Stimulated activated CD4-positive, alpha-beta T cell treated with anti-CD3 and anti-CD28 coated beads, Interleukin-2, amount 100 ng/mL, for 48 hours (primary cell): ENCODE measurements at regions not wholly inside any gene's neighbourhood (a gene's known extent, or its start where the extent isn't known, plus 50 kb on each side); places are given as distances from the start of the nearest gene placed in this dataset.
"Not testable (repeated sequence)": the region's sequence is repeated elsewhere in the genome, so short reads cannot be mapped to it uniquely, and the experiment has no call there.

ENCODE experiments used
- DNase-seq, 2 donors: peaks; one replicate each; pipeline ENCODE4 v3.0.0-alpha.2; 2020

DNA sequence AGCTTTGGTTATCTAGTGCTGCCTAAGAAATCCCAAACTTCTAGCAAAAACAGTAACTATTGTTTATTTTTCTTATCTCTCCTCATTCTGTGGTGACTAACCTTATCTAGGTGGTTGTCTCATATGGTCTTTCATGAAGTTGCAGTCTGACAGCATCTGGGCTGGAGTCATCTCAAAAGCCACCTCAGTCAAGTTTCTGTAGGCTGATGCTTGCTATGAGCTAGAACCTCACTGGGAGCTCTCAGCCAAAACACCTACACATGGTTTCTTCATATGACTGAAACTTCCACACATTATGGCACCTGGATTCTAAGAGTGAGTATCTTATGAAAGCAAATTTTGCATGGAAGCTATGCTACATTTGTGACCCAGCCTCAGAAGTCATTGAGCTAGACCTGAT lies 596.4 kb upstream of the VRK2 start:
- no peak for DNase-seq

DNA sequence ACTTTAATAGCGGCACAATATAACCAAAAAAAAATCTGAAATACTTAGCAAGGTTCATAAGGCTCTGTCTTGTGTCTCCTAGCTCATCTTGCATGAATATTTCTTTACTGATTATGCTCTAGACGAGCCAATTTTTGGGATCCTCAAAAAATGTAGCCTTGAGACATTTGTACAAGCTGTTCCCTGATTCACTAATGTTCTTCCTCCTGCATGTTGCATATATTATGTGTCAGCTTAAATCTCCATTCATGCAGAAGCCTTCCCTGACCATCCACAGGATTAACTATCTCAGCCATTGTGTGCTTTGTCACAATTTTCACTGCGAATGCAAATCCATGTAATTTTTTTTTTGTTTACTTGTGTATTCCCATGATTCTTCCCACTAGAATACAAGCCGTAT lies 594.0 kb upstream of the VRK2 start:
- no peak for DNase-seq

DNA sequence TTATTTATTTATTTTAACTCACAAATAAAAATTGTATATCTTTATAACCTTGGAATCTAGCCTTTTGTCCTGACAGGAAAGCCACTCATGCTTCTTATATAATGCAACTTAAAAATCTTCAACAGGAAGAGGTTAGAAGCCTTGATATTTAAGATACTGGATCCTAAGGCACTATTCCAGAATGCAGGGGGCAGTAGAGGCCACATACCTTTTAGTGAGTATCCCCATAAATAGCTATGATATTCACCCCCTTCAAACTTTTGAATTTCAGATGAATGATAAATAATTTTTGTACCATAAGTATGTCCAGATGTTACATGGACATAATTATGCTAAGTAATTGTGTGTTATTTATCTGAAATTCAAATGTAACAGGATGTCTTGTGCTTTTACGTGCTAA lies 592.7 kb upstream of the VRK2 start:
- no peak for DNase-seq

DNA sequence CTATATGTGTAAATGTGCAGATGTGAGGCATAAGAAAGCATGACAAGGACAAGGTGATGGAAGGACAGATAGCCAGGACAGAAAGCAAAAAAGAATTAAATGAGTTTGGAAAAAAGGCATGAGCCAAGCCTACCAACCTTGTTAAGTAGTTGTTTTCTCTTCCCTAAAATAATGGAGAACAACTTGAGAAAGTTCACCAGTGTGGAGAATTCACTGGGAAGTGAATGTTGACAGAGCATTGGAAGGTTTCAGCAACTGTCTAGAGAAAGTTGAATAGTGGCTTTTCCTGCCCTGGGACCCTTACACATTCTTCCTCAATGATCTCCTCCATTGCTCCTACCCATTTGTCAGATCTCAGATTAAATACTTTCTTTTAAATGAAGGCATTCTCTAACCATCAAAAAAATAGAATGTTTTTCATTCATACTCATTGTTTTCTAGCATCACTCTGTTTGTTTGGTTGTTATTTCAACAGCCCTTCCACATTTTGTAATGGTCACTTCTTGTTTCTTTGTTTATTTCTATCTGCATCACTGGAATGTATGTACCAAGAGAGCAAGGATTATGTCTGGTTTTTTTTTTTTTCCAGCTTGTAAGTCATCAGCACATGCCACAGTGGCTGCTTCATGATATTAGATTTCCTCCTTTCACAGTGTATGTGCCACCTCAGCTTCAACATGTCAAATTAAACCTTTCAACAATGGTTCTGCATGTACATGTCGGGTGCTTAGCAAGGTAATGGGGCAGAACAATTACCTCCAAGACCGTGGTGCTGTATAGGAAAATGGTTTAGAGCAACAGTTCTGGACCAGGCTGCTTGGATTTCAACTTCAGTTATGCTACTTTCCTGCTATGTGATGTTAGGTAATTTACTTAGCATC lies 586.0 kb upstream of the VRK2 start:
- no peak for DNase-seq

DNA sequence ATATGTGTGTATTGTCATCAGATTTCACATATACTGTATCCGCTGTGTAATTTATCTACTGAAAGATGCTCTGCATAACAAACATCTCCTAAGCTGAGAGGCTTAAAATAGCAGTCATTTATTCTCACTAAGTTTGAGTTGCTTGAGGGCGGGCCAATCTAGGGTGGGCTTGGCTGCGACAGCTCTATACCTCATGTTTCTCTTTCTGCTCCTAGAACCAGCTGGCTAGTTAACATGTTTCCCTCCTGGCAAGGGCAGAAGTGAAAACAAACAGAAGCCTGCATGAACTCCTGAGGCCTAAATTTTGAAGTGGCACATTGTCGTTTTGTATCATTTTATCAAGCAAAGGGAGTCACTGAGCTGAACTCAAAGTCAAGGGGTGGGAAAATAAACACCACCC lies 585.0 kb upstream of the VRK2 start:
- no peak for DNase-seq

DNA sequence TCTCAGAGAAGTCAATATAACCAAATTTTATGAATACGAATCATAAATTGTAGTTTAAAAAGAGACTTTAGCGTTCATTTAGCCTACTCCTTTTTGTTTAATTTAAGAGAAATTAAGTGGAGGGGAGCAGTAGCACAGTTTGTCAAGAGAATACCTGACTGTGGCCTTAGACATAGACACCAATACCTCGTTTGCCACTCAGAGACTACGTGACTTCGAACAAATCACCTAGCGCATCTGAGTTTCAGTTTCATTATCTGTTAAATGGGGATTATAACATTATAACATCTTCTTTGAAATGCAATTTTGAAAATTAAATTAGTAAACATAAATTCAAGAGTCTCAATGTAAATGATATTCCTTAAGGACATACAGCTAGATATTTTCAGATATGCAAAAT lies 581.5 kb upstream of the VRK2 start:
- no peak for DNase-seq

DNA sequence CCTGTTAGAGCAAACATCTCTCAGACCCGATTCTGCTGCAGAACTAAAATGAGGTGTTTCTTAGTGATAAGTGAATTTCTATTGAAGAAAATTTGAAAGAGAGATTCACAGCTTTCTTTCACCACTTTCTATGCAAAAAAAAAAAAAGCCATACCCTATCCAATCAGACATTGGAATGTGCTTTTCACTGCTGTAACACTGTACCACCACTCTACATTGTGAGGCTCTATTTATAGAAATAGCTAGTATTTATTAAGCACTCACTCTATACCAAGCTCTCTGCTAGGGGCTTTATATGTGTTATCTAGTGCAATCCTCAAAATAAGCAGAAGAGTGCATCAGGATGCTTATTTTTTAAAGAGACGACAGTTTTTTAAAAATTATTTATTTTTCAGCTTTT lies 580.6 kb upstream of the VRK2 start:
- DNase-seq, result no peak

DNA sequence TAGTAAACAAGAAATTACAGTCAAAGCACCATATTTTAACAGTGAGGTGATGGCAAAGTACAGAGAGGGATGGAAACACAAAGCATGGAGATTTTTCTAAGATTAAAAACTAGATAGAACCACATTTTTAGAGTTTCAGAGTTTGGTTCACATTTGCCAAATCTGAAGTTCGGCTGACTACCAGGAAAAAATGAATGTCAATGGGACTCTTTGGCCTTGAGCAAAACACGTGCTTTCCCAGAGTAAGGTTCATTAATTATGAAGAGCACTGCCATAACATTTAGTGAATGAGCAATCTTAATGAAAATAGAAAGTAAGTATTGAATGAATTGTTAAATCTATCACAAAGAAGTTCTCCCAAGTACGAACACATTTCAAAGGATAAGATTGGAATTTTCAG lies 571.2 kb upstream of the VRK2 start:
- no peak for DNase-seq

DNA sequence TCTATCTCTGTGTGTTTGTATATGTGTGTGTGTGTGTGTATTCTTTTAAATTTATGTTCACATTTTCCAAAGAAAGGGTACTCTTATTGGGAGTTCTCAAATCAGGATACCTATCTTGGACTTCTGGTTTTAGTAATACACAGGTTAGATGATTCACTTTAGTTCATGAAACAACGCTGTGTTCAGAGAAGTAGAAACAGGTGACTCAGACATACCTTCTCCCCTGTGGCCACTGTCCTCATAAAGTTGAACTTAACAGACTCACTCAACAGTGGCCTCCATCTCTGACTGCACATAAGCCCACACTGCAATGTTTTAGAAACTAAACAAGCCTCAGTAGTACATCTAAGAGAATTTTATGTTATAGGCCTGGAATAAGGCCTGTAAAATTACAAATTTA lies 566.6 kb upstream of the VRK2 start:
- no peak for DNase-seq

DNA sequence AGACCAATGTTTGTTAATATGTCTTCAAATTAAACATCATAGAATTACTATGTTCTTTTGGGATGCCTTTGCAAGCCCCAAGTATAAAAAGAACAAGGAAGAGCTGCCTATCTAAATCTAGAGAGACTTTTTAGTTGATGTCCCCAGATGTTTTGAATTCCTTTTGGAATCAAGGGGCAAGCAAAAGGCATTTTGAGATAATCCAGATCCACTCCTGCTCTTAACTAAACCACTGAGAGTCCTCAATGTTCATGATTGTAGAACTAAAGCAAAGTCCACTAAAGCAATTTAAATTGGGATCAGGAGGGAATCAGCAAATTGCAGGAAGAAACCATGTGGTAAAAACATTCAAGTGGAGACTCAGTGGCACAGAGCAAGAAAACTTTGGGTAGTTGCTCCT lies 558.5 kb upstream of the VRK2 start:
- DNase-seq, result no peak

DNA sequence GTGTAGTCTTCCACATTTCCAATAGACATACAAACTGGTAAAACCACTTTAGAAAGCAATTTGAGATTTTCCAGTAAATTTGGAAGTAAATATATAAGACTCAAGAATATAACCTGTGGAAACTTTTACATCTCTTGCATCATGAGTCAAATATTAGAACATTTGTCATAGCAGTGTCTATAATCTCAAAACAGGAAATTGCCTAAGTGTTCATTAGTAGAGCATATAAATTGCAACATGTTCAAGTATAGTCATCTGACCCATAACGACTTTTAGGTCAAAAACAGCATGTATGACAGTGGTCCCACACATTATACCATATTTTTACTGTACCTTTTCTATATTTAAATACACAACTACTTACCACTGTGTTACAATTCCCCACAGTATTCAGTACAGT lies 555.9 kb upstream of the VRK2 start:
- DNase-seq, result no peak

DNA sequence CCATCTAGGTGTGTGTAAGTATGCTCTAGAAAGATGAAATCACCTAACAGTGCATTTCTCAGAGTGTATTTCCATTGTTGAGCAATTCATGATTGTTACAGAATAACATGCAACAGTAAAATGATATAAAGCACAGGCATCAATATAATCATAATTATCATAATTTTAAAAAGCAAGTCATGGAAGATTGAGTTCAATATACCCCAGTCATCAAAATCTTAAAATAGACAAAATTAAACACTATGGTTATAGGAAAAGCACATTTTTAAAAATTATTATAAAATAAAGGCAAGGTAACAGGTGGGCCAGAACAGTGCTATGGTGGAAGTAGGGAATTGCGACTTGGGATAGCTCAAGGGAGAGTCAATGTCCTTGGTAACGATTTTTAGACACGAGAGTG lies 555.4 kb upstream of the VRK2 start:
- DNase-seq, result no peak

DNA sequence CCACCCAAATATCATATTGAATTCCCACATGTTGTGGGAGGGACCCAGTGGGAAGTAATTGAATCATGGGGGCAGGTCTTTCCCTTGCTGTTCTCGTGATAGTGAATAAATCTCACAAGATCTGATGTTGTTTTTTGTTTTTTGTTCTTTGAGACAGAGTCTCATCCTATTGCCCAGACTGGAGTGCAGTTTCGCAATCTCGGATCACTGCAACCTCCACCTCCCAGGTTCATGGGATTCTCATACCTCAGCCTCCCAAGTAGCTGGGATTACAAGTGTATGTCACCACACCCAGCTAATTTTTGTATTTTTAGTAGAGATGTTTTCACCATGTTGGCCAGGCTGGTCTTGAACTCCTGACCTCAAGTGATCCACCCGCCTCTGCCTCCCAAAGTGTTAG lies 552.6 kb upstream of the VRK2 start:
- not testable (repeated sequence) for DNase-seq

DNA sequence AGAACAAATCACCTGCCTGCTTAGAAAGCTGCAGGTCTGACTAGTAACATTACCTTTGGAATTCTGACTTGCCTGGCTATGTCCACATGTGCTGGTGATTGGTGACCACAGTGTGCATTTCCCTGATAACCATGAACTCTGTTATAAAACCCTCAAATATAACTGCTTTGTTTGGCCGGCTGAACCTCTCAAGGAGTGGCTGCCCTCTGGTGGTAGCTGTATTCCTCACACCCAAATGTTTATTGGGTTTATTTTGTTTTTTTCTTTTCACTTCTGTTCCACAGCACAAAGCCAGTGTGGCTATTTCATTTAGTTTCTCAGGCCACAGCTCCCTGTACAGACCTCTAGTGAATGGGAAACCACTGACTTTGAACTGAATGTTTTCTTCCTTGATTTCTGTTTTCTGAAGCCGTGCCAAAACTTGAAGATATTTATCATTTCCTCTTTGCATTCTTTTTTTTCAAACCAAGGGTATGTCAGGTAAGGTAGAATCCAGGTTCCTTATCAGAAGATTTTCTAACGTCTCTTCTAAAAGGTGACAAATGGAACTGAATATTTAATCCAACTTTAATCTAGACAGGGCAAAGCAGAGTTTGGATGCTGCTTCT lies 549.0 kb upstream of the VRK2 start:
- peak; percentile 0 to 8 for DNase-seq

DNA sequence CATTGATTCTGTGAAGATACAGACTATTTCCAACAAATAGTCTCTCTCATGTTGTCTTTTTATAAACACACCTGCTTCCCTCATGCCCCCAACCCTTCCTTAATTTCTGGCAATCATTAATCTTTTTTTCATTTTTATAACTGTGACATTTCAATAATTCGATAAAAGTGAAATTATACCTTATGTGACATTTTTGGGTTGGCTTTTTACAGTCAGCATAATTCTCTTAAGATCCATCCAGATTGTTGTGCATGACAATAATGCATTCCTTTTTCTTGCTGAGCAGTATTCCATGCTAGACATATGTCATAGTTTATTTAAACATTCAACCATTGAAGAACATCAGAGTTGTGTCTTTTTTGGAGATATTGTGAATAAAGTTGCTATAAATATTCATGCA lies 541.8 kb upstream of the VRK2 start:
- no peak for DNase-seq

DNA sequence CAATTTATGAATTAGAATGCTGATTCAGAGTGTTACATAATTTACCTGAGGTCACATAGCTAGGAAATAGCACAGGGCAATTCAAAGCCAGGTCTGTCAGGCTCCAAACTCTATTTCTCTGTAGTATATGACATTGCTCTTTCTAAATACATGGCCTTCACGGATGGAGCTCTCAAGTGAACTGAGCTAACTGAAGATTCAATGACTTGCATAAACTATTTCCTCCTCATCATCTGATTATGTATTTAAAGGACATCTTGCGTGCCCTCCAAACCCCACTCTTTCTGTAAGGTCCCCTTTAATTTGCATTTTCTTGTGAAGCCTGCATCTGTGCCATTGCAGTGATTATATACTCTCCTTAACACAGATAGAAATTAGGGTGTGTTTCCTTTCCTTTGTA lies 537.4 kb upstream of the VRK2 start:
- no peak for DNase-seq

DNA sequence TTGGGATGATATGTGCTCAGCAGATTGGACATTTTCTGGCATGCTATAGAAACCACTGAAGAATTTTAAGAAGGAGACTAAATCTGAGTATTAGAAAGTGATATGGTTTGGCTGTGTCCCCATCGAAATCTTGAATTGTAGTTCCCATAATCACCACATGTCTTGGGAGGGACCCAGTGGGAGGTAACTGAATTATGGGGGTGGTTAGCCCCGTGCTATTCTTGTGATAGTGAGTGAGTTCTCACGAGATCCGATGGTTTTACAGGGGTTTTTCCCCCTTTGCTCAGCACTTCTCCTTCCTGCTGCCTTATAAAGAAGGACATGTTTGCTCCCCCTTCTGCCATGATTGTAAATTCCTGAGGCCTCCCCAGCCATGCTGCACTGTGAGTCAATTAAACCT lies 535.9 kb upstream of the VRK2 start:
- DNase-seq, result no peak

DNA sequence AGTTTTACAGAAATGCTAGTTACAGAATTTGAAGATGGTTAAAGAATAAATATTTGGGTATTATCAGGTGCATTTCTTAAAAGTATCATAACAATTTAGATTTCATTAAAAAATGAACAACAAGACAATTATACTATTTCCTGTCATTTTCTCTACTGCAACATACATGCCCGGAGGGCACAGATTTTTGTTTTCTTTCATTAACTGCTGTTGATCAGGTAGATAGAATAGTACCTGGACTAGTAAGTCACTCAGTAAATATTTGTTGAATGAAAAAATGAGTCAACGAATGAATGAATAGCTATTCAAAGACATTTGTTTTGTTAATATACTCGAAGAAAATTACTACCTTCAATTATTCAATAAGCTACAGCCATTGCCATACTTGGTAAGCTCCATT lies 531.2 kb upstream of the VRK2 start:
- no peak for DNase-seq

DNA sequence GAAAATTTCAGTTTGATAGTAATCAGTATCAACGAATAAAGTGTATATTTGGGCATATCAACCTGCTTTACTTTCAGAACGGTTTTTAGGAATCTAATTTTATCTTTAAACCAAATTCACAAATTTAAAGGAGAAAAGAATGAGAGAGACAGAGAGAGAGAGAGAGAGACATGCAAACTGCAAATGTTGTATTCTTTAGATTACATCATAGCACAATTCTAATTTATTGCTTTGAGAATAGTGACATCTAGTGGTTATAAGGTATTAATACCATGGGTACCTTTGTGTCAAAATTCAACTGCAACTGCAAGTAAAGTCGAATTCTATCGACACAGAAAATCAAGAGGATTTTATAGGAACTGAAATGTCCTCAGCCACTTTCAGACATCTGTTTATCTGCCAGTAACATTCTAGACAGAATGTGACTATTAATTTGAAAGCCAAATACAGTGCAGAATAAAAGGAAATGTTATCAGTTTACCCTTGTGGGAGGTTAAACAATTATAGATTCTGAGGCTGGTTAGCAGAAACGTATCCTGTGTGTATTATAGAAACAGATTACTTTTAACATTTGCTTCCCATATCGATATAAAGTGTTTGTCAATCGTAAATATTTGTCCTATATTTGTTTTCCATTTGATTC lies 529.8 kb upstream of the VRK2 start:
- DNase-seq, result no peak

DNA sequence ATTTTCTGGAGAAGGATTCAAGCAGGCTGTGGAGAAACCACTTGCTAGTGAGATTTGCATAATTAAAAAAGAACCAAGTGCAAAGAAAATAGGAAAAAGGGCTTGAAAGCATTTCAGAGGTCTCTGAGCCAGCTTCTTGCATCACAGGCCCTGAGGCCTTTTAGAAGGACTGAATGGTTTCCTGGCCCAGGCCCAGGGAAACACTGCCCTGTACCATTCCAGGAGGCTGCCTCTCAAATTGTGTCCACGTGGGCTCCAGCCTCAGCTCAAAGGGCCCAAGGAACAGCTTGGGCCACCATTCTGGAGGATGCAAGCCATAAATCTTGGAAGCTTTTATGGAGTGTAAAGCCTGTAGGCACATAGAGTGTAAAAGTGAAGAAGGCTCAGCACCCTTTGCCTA lies 523.3 kb upstream of the VRK2 start:
- no peak for DNase-seq

DNA sequence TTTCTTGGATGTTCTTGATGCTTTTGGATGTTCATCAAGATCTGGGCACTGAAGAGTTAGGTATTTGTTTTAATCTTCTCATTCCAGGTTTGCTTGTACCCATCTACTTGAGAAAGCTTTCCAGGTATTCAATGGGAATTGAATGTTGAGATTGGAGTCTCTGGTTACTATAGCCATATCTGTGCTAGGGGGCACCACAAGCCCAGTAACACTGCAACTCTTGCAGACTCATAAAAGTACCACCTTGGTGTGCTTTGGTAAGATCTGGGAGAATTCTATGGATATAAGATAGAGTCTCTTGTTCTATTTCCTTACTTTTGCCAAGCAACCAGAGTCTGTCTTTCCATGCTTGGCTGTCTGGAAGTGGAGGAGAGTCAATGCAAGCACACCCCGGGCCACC lies 518.9 kb upstream of the VRK2 start:
- no peak for DNase-seq

DNA sequence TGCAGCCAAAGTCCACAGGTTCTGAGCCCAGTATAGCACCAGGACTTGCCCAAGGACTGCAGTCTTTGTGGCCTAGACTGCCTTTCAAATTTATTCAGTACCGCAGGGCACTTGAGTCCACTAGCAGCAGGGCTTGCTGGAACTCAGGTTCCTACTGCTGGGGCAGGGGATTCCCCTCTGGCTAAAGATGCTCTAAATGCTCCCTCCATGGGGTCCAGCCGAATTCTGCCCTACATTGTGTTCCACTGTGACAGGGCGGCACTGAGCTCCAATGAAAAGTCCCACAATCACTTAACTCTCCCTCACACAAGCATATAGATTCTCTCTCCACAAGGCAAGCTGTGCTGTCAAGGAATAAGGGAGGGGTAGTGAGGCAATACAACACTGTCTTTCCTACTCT lies 518.1 kb upstream of the VRK2 start:
- DNase-seq, result no peak

DNA sequence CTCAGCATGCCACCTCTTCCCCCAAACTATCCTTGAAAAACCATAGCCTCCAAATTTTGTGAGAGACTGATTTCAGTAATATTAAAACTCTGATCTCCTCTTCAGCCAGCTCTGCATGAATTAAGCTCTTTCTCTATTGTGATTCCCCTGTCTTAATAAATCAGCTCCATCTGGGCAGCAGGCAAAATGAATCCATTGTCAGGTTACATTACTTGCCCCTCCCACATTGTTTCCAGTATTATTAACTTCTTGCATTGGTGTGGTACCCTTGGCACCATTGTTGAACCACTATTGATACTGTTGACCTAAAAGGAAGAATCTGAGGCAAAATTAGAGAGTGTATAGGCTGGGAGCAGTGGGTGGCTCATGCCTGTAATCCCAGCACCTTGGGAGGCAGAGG lies 512.2 kb upstream of the VRK2 start:
- no peak for DNase-seq

DNA sequence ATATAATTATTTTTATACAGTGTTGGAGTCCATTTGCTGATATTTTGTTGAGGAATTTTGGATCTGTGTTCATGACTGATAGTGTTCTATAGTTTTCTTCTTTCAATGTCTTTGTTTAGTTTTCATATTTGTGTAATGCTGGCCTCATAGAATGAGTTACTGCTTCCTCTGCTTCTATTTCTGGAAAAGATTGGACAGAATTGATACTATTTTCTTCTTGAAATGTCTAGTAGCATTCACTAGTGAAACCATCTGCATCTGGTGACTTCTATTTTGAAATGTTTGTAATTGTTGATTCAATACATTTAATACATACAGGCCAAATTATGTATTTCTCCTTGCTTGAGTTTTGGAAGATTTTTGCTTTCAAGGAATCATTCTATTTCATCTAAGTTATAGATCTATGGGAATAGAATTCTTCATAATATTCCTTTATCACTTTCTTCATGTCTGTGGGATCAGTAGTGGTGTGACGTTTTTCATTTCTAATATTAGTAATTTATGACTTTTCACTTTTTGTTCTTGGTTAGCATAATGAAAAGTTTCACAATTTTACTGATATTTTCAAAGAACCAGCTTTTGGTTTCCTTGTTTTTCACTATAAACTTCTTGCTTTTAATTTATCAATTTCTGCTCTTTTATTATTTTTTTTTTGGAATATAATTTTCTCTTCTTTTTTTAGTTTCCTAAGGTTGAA lies 509.9 kb upstream of the VRK2 start:
- no peak for DNase-seq
